ENCODE measurements at regions not wholly inside any gene's neighbourhood (a gene's known extent, or its start where the extent isn't known, plus 50 kb on each side); places are given as distances from the start of the nearest gene placed in this dataset.
"Not testable (repeated sequence)": the region's sequence is repeated elsewhere in the genome, so short reads cannot be mapped to it uniquely, and the experiment has no call there.

DNA sequence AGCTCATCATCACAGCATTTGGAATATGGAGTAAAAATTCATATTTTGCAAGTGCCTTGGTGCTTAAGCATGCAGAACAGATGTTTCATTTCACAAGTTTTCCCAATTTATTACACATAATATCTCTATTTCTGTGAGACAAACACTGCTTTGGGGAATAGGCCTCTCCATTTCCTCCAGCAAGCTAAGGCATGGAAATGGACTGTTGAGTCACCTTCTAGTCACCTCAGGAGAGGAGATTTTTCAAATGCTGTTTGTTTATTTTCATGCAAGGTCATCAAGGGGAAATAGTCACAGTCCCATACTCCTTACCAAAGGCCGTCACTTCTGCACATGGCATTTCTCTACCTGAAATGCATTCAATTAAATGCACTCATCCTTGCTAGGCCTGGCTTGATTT, 57.4 kb upstream of the NUTM2D start:
- TF ChIP-seq, protein P1, sequence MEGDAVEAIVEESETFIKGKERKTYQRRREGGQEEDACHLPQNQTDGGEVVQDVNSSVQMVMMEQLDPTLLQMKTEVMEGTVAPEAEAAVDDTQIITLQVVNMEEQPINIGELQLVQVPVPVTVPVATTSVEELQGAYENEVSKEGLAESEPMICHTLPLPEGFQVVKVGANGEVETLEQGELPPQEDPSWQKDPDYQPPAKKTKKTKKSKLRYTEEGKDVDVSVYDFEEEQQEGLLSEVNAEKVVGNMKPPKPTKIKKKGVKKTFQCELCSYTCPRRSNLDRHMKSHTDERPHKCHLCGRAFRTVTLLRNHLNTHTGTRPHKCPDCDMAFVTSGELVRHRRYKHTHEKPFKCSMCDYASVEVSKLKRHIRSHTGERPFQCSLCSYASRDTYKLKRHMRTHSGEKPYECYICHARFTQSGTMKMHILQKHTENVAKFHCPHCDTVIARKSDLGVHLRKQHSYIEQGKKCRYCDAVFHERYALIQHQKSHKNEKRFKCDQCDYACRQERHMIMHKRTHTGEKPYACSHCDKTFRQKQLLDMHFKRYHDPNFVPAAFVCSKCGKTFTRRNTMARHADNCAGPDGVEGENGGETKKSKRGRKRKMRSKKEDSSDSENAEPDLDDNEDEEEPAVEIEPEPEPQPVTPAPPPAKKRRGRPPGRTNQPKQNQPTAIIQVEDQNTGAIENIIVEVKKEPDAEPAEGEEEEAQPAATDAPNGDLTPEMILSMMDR (IDR thresholded peaks at IDR 0.05 in 2 of 3, conservative IDR thresholded peaks at IDR 0.05 in 1 of 3; ENCODE audit: insufficient read depth in 2 of 3, low read depth in 1 of 3, low read length in 3 of 3): not testable (repeated sequence)
- TF ChIP-seq POU5F1 (IDR thresholded peaks at IDR 0.05; ENCODE audit: borderline replicate concordance, low read depth, low read length, partially characterized antibody); EGR1 (conservative IDR thresholded peaks at IDR 0.05); EP300 (IDR thresholded peaks at IDR 0.05; ENCODE audit: low read length); RCOR1 (IDR thresholded peaks at IDR 0.05; ENCODE audit: borderline replicate concordance in 1 of 2, low read depth in 2 of 2, low read length in 2 of 2); FOS (IDR thresholded peaks at IDR 0.05; ENCODE audit: extremely low read depth, insufficient read length); NUFIP1 (IDR thresholded peaks at IDR 0.05; ENCODE audit: partially characterized antibody); ZNF224 (CRISPR knock-in tag; IDR thresholded peaks at IDR 0.05); NFXL1 (CRISPR knock-in tag; IDR thresholded peaks at IDR 0.05): not testable (repeated sequence)
- TF ChIP-seq, protein P2, sequence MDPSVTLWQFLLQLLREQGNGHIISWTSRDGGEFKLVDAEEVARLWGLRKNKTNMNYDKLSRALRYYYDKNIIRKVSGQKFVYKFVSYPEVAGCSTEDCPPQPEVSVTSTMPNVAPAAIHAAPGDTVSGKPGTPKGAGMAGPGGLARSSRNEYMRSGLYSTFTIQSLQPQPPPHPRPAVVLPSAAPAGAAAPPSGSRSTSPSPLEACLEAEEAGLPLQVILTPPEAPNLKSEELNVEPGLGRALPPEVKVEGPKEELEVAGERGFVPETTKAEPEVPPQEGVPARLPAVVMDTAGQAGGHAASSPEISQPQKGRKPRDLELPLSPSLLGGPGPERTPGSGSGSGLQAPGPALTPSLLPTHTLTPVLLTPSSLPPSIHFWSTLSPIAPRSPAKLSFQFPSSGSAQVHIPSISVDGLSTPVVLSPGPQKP (CRISPR knock-in tag; IDR thresholded peaks at IDR 0.05): not testable (repeated sequence)
- TF ChIP-seq, protein P3, sequence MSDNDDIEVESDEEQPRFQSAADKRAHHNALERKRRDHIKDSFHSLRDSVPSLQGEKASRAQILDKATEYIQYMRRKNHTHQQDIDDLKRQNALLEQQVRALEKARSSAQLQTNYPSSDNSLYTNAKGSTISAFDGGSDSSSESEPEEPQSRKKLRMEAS (CRISPR knock-in tag; IDR thresholded peaks at IDR 0.05): not testable (repeated sequence)
